ENCODE measurements at regions not wholly inside any gene's neighbourhood (a gene's known extent, or its start where the extent isn't known, plus 50 kb on each side); places are given as distances from the start of the nearest gene placed in this dataset.

DNA sequence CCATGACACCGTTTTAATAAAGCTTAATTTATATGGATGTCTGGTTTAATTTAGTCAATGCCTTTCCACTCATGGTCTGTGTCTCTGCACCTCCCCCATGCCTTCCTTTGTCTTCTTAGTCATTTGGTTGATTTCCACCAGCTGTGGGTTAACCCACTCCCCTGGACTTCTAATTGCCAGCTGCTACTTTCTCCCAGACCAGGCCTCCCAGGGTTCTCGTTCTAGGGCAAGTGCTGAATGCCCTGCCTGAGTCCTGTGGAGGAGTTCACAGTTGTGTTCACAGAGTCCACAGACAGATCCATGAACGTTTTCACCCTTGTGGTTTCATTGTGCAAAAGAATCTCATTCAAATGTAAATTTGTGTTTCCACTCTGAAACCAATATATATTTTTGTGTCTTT is 243.4 kb downstream of the NUF2 start:
- TF ChIP-seq, protein P1, sequence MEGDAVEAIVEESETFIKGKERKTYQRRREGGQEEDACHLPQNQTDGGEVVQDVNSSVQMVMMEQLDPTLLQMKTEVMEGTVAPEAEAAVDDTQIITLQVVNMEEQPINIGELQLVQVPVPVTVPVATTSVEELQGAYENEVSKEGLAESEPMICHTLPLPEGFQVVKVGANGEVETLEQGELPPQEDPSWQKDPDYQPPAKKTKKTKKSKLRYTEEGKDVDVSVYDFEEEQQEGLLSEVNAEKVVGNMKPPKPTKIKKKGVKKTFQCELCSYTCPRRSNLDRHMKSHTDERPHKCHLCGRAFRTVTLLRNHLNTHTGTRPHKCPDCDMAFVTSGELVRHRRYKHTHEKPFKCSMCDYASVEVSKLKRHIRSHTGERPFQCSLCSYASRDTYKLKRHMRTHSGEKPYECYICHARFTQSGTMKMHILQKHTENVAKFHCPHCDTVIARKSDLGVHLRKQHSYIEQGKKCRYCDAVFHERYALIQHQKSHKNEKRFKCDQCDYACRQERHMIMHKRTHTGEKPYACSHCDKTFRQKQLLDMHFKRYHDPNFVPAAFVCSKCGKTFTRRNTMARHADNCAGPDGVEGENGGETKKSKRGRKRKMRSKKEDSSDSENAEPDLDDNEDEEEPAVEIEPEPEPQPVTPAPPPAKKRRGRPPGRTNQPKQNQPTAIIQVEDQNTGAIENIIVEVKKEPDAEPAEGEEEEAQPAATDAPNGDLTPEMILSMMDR (IDR thresholded peaks at IDR 0.05): no peak
- TF ChIP-seq GABPA (IDR thresholded peaks at IDR 0.05; ENCODE audit: low read depth) (no peak), EP300 (IDR thresholded peaks at IDR 0.05; ENCODE audit: borderline replicate concordance in 1 of 2, low read depth in 1 of 2, low read length in 1 of 2) (no peak), TAF1 (IDR thresholded peaks at IDR 0.05; ENCODE audit: borderline replicate concordance, low read depth, low read length) (no peak), YY1 (IDR thresholded peaks at IDR 0.05; ENCODE audit: low read depth) (no peak), SIN3A (IDR thresholded peaks at IDR 0.05; ENCODE audit: borderline replicate concordance, low read depth, low read length) (no peak), RFX5 (IDR thresholded peaks at IDR 0.05; ENCODE audit: low read length) (no peak), SMC3 (IDR thresholded peaks at IDR 0.05; ENCODE audit: low read depth, low read length) (no peak), RAD21 (IDR thresholded peaks at IDR 0.05; ENCODE audit: low read length) (no peak), ELF1 (IDR thresholded peaks at IDR 0.05) (no peak)
- TF ChIP-seq, protein P2, sequence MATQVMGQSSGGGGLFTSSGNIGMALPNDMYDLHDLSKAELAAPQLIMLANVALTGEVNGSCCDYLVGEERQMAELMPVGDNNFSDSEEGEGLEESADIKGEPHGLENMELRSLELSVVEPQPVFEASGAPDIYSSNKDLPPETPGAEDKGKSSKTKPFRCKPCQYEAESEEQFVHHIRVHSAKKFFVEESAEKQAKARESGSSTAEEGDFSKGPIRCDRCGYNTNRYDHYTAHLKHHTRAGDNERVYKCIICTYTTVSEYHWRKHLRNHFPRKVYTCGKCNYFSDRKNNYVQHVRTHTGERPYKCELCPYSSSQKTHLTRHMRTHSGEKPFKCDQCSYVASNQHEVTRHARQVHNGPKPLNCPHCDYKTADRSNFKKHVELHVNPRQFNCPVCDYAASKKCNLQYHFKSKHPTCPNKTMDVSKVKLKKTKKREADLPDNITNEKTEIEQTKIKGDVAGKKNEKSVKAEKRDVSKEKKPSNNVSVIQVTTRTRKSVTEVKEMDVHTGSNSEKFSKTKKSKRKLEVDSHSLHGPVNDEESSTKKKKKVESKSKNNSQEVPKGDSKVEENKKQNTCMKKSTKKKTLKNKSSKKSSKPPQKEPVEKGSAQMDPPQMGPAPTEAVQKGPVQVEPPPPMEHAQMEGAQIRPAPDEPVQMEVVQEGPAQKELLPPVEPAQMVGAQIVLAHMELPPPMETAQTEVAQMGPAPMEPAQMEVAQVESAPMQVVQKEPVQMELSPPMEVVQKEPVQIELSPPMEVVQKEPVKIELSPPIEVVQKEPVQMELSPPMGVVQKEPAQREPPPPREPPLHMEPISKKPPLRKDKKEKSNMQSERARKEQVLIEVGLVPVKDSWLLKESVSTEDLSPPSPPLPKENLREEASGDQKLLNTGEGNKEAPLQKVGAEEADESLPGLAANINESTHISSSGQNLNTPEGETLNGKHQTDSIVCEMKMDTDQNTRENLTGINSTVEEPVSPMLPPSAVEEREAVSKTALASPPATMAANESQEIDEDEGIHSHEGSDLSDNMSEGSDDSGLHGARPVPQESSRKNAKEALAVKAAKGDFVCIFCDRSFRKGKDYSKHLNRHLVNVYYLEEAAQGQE (IDR thresholded peaks at IDR 0.05; ENCODE audit: low read depth, low read length): no peak
- TF ChIP-seq, protein P3, sequence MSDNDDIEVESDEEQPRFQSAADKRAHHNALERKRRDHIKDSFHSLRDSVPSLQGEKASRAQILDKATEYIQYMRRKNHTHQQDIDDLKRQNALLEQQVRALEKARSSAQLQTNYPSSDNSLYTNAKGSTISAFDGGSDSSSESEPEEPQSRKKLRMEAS (IDR thresholded peaks at IDR 0.05; ENCODE audit: low read depth): no peak

Data from SK-N-SH (cell line).